ENCODE measurements at regions not wholly inside any gene's neighbourhood (a gene's known extent, or its start where the extent isn't known, plus 50 kb on each side); places are given as distances from the start of the nearest gene placed in this dataset.
"Not testable (repeated sequence)": the region's sequence is repeated elsewhere in the genome, so short reads cannot be mapped to it uniquely, and the experiment has no call there.

- Histone ChIP-seq H3K27ac (ENCODE audit: low read depth in 1 of 2, low read length in 1 of 2) (no peak overlapping the region), H3K9me3 (ENCODE audit: control insufficient read depth in 2 of 2, insufficient read depth in 1 of 2, low read length in 1 of 2) (no peaks in the 10 kb centered on the region), H3K36me3 (ENCODE audit: control insufficient read depth in 2 of 2, insufficient read depth in 2 of 2, low read length in 1 of 2) (no peaks in the 10 kb centered on the region), H3K4me3 (ENCODE audit: low read length in 2 of 2) (no peak overlapping the region), H3K4me1 (ENCODE audit: control insufficient read depth in 2 of 2, insufficient read depth in 2 of 2, low read length in 2 of 2) (no peaks in the 10 kb centered on the region), H3K27me3 (ENCODE audit: control insufficient read depth in 2 of 2, insufficient read depth in 1 of 2, low read length in 1 of 2) (no peaks in the 10 kb centered on the region)
- no peak for DNase-seq (ENCODE audit: low read depth in 6 of 9, low spot score in 9 of 9)
- WGBS, result 54% methylated on average over 3 of the region's 3 CpGs
Measured at GRCh38 chr9:119675951-119676350, 306.7 kb upstream of the BRINP1 start.

GRCh38 chr9:119672763-119673162 is 303.5 kb upstream of the BRINP1 start:
- not testable (repeated sequence) for H3K36me3 ChIP-seq (ENCODE audit: control insufficient read depth in 2 of 2, insufficient read depth in 2 of 2, low read length in 1 of 2); H3K4me3 ChIP-seq (ENCODE audit: low read length in 2 of 2); DNase-seq (ENCODE audit: low read depth in 6 of 9, low spot score in 9 of 9); H3K4me1 ChIP-seq (ENCODE audit: control insufficient read depth in 2 of 2, insufficient read depth in 2 of 2, low read length in 2 of 2); H3K9me3 ChIP-seq (ENCODE audit: control insufficient read depth in 2 of 2, insufficient read depth in 1 of 2, low read length in 1 of 2); H3K27me3 ChIP-seq (ENCODE audit: control insufficient read depth in 2 of 2, insufficient read depth in 1 of 2, low read length in 1 of 2); H3K27ac ChIP-seq (ENCODE audit: low read depth in 1 of 2, low read length in 1 of 2)
- WGBS, result 73% methylated on average over 4 of the region's 4 CpGs

GRCh38 chr9:119667916-119668315 is 298.7 kb upstream of the BRINP1 start:
- H3K9me3 ChIP-seq (ENCODE audit: control insufficient read depth in 2 of 2, insufficient read depth in 1 of 2, low read length in 1 of 2), result no peaks in the 10 kb centered on the region
- 94% methylated on average over 2 of the region's 2 CpGs for WGBS
- no peaks in the 10 kb centered on the region for H3K36me3 ChIP-seq (ENCODE audit: control insufficient read depth in 2 of 2, insufficient read depth in 2 of 2, low read length in 1 of 2)
- no peak overlapping the region for H3K27ac ChIP-seq (ENCODE audit: low read depth in 1 of 2, low read length in 1 of 2)
- no peaks in the 10 kb centered on the region for H3K4me1 ChIP-seq (ENCODE audit: control insufficient read depth in 2 of 2, insufficient read depth in 2 of 2, low read length in 2 of 2)
- no peaks in the 10 kb centered on the region for H3K27me3 ChIP-seq (ENCODE audit: control insufficient read depth in 2 of 2, insufficient read depth in 1 of 2, low read length in 1 of 2)
- no peak for DNase-seq (ENCODE audit: low read depth in 6 of 9, low spot score in 9 of 9)
- H3K4me3 ChIP-seq (ENCODE audit: low read length in 2 of 2), result no peak overlapping the region

- DNase-seq (ENCODE audit: low read depth in 6 of 9, low spot score in 9 of 9), result no peak
- H3K36me3 ChIP-seq (ENCODE audit: control insufficient read depth in 2 of 2, insufficient read depth in 2 of 2, low read length in 1 of 2), result no peaks in the 10 kb centered on the region
- no peaks in the 10 kb centered on the region for H3K4me1 ChIP-seq (ENCODE audit: control insufficient read depth in 2 of 2, insufficient read depth in 2 of 2, low read length in 2 of 2)
- no peak overlapping the region for H3K27ac ChIP-seq (ENCODE audit: low read depth in 1 of 2, low read length in 1 of 2)
- H3K4me3 ChIP-seq (ENCODE audit: low read length in 2 of 2), result no peak overlapping the region
- 88% methylated on average over 2 of the region's 2 CpGs for WGBS
- H3K27me3 ChIP-seq (ENCODE audit: control insufficient read depth in 2 of 2, insufficient read depth in 1 of 2, low read length in 1 of 2), result no peaks in the 10 kb centered on the region
- H3K9me3 ChIP-seq (ENCODE audit: control insufficient read depth in 2 of 2, insufficient read depth in 1 of 2, low read length in 1 of 2), result no peaks in the 10 kb centered on the region
Measured at GRCh38 chr9:119667163-119667562, 297.9 kb upstream of the BRINP1 start.

- no peak for DNase-seq (ENCODE audit: low read depth in 6 of 9, low spot score in 9 of 9)
- WGBS, result 84% methylated on average over 4 of the region's 4 CpGs
- Histone ChIP-seq H3K36me3 (ENCODE audit: control insufficient read depth in 2 of 2, insufficient read depth in 2 of 2, low read length in 1 of 2) (no peaks in the 10 kb centered on the region), H3K4me3 (ENCODE audit: low read length in 2 of 2) (no peak overlapping the region), H3K27me3 (ENCODE audit: control insufficient read depth in 2 of 2, insufficient read depth in 1 of 2, low read length in 1 of 2) (no peaks in the 10 kb centered on the region), H3K9me3 (ENCODE audit: control insufficient read depth in 2 of 2, insufficient read depth in 1 of 2, low read length in 1 of 2) (no peaks in the 10 kb centered on the region), H3K4me1 (ENCODE audit: control insufficient read depth in 2 of 2, insufficient read depth in 2 of 2, low read length in 2 of 2) (no peaks in the 10 kb centered on the region), H3K27ac (ENCODE audit: low read depth in 1 of 2, low read length in 1 of 2) (no peak overlapping the region)
Measured at GRCh38 chr9:119662329-119662728, 293.1 kb upstream of the BRINP1 start.

- Histone ChIP-seq H3K27me3 (ENCODE audit: control insufficient read depth in 2 of 2, insufficient read depth in 1 of 2, low read length in 1 of 2) (no peaks in the 10 kb centered on the region), H3K9me3 (ENCODE audit: control insufficient read depth in 2 of 2, insufficient read depth in 1 of 2, low read length in 1 of 2) (no peaks in the 10 kb centered on the region), H3K4me3 (ENCODE audit: low read length in 2 of 2) (no peak overlapping the region), H3K27ac (ENCODE audit: low read depth in 1 of 2, low read length in 1 of 2) (no peak overlapping the region), H3K36me3 (ENCODE audit: control insufficient read depth in 2 of 2, insufficient read depth in 2 of 2, low read length in 1 of 2) (no peaks in the 10 kb centered on the region), H3K4me1 (ENCODE audit: control insufficient read depth in 2 of 2, insufficient read depth in 2 of 2, low read length in 2 of 2) (no peaks in the 10 kb centered on the region)
- DNase-seq (ENCODE audit: low read depth in 6 of 9, low spot score in 9 of 9), result no peak
- WGBS, result 80% methylated on average over 5 of the region's 5 CpGs
Measured at GRCh38 chr9:119652931-119653330, 283.7 kb upstream of the BRINP1 start.

- H3K4me3 ChIP-seq (ENCODE audit: low read length in 2 of 2), result no peak overlapping the region
- no peaks in the 10 kb centered on the region for H3K36me3 ChIP-seq (ENCODE audit: control insufficient read depth in 2 of 2, insufficient read depth in 2 of 2, low read length in 1 of 2)
Measured at GRCh38 chr9:119649205-119649604, 280.0 kb upstream of the BRINP1 start.

GRCh38 chr9:119639287-119639955 is 270.2 kb upstream of the BRINP1 start:
- H3K4me1 ChIP-seq (ENCODE audit: control insufficient read depth in 2 of 2, insufficient read depth in 2 of 2, low read length in 2 of 2), result no peaks in the 10 kb centered on the region
- WGBS, result 72% methylated on average over 12 of the region's 12 CpGs
- H3K27me3 ChIP-seq (ENCODE audit: control insufficient read depth in 2 of 2, insufficient read depth in 1 of 2, low read length in 1 of 2), result no peaks in the 10 kb centered on the region
- no peak for DNase-seq (ENCODE audit: low read depth in 6 of 9, low spot score in 9 of 9)
- H3K36me3 ChIP-seq (ENCODE audit: control insufficient read depth in 2 of 2, insufficient read depth in 2 of 2, low read length in 1 of 2), result no peaks in the 10 kb centered on the region
- no peaks in the 10 kb centered on the region for H3K9me3 ChIP-seq (ENCODE audit: control insufficient read depth in 2 of 2, insufficient read depth in 1 of 2, low read length in 1 of 2)
- no peak overlapping the region for H3K27ac ChIP-seq (ENCODE audit: low read depth in 1 of 2, low read length in 1 of 2)
- no peak overlapping the region for H3K4me3 ChIP-seq (ENCODE audit: low read length in 2 of 2)

More at GRCh38 chr9:119649205-119649604, 280.0 kb upstream of the BRINP1 start:
- no peak for DNase-seq (ENCODE audit: low read depth in 6 of 9, low spot score in 9 of 9)
- H3K27ac ChIP-seq (ENCODE audit: low read depth in 1 of 2, low read length in 1 of 2), result no peak overlapping the region
- no peaks in the 10 kb centered on the region for H3K4me1 ChIP-seq (ENCODE audit: control insufficient read depth in 2 of 2, insufficient read depth in 2 of 2, low read length in 2 of 2)
- H3K9me3 ChIP-seq (ENCODE audit: control insufficient read depth in 2 of 2, insufficient read depth in 1 of 2, low read length in 1 of 2), result no peaks in the 10 kb centered on the region
- H3K27me3 ChIP-seq (ENCODE audit: control insufficient read depth in 2 of 2, insufficient read depth in 1 of 2, low read length in 1 of 2), result no peaks in the 10 kb centered on the region

GRCh38 chr9:119634006-119634405 is 264.8 kb upstream of the BRINP1 start:
- Histone ChIP-seq H3K27ac (ENCODE audit: low read depth in 1 of 2, low read length in 1 of 2) (no peak overlapping the region), H3K36me3 (ENCODE audit: control insufficient read depth in 2 of 2, insufficient read depth in 2 of 2, low read length in 1 of 2) (no peaks in the 10 kb centered on the region), H3K4me3 (ENCODE audit: low read length in 2 of 2) (no peak overlapping the region), H3K4me1 (ENCODE audit: control insufficient read depth in 2 of 2, insufficient read depth in 2 of 2, low read length in 2 of 2) (no peaks in the 10 kb centered on the region), H3K9me3 (ENCODE audit: control insufficient read depth in 2 of 2, insufficient read depth in 1 of 2, low read length in 1 of 2) (no peaks in the 10 kb centered on the region), H3K27me3 (ENCODE audit: control insufficient read depth in 2 of 2, insufficient read depth in 1 of 2, low read length in 1 of 2) (no peaks in the 10 kb centered on the region)
- 70% methylated on average over 8 of the region's 8 CpGs for WGBS
- no peak for DNase-seq (ENCODE audit: low read depth in 6 of 9, low spot score in 9 of 9)

GRCh38 chr9:119611565-119611964 is 242.3 kb upstream of the BRINP1 start:
- WGBS, result 95% methylated on average over 1 of the region's 1 CpG
- Histone ChIP-seq H3K4me3 (ENCODE audit: low read length in 2 of 2) (no peak overlapping the region), H3K27ac (ENCODE audit: low read depth in 1 of 2, low read length in 1 of 2) (no peak overlapping the region), H3K9me3 (ENCODE audit: control insufficient read depth in 2 of 2, insufficient read depth in 1 of 2, low read length in 1 of 2) (no peaks in the 10 kb centered on the region), H3K4me1 (ENCODE audit: control insufficient read depth in 2 of 2, insufficient read depth in 2 of 2, low read length in 2 of 2) (no peaks in the 10 kb centered on the region), H3K27me3 (ENCODE audit: control insufficient read depth in 2 of 2, insufficient read depth in 1 of 2, low read length in 1 of 2) (no peaks in the 10 kb centered on the region), H3K36me3 (ENCODE audit: control insufficient read depth in 2 of 2, insufficient read depth in 2 of 2, low read length in 1 of 2) (no peaks in the 10 kb centered on the region)
- DNase-seq (ENCODE audit: low read depth in 6 of 9, low spot score in 9 of 9), result no peak

Data from thymus (tissue), 11 donors.